A673 (cell line): ENCODE measurements at regions not wholly inside any gene's neighbourhood (a gene's known extent, or its start where the extent isn't known, plus 50 kb on each side); places are given as distances from the start of the nearest gene placed in this dataset.

Experiments used
- CTCF ChIP-seq: fragments of 300-800, 200-600 bp; sonication (generic); conservative IDR thresholded peaks from 2 replicates; pipeline ENCODE4 v1.5.1; 2017; ENCODE audit warnings: low read depth, mild to moderate bottlenecking, antibody characterized with exemption, low read length, moderate library complexity, mixed read lengths
- EZH2 ChIP-seq: fragments of 200-600 bp; sonication (generic); IDR thresholded peaks from 2 replicates; pipeline ENCODE4 v1.6.1; 2017; ENCODE audit warnings: borderline replicate concordance, low read depth, mild to moderate bottlenecking, mixed read lengths, antibody characterized with exemption, low read length; ENCODE audit not compliant: poor library complexity, severe bottlenecking

GRCh38 chr9:115367321-115367720 is 249.4 kb upstream of the TNC start:
- TF ChIP-seq CTCF (no peak), EZH2 (no peak)
